ENCODE measurements at regions not wholly inside any gene's neighbourhood (a gene's known extent, or its start where the extent isn't known, plus 50 kb on each side); places are given as distances from the start of the nearest gene placed in this dataset.

GRCh38 chr6:81806793-81807565, 54.5 kb upstream of the TENT5A start:
- DNase-seq: no peak

GRCh38 chr6:81802356-81802755, 49.9 kb upstream of the TENT5A start:
- DNase-seq: no peak
